IPS-NIHi7 (cell line): ENCODE measurements at regions not wholly inside any gene's neighbourhood (a gene's known extent, or its start where the extent isn't known, plus 50 kb on each side); places are given as distances from the start of the nearest gene placed in this dataset.
A peak's percentile ranks its signal among the peaks of the same experiment; 100 is the strongest.

Source experiments
- DNase-seq: peaks from one replicate; pipeline ENCODE4 v3.0.0; 2012; ENCODE audit warnings: mixed read lengths; ENCODE audit errors: extremely low spot score

GRCh38 chr9:86452201-86452828, 98.1 kb upstream of the TUT7 start:
- no peak for DNase-seq

- DNase-seq: no peak
Observed at GRCh38 chr9:86449246-86449645, 95.0 kb upstream of the TUT7 start.

- DNase-seq: no peak
Observed at GRCh38 chr9:86445671-86446070, 91.5 kb upstream of the TUT7 start.

- DNase-seq: peak; percentile 41
Observed at GRCh38 chr9:86443992-86444391, 89.8 kb upstream of the TUT7 start.

GRCh38 chr9:86434039-86434726, 80.0 kb upstream of the TUT7 start:
- DNase-seq: peak; percentile 58

- no peak for DNase-seq
Observed at GRCh38 chr9:86424251-86424891, 70.2 kb upstream of the TUT7 start.

- DNase-seq: peak; percentile 39
Observed at GRCh38 chr9:86413971-86414880, 60.0 kb upstream of the TUT7 start.

- DNase-seq: no peak
Observed at GRCh38 chr9:86410281-86410680, 56.1 kb upstream of the TUT7 start.

- no peak for DNase-seq
Observed at GRCh38 chr9:86408121-86408520, 53.9 kb upstream of the TUT7 start.

- peak; percentile 33 for DNase-seq
Observed at GRCh38 chr9:86407022-86407421, 52.8 kb upstream of the TUT7 start.

GRCh38 chr9:86406366-86406765, 52.2 kb upstream of the TUT7 start:
- no peak for DNase-seq

GRCh38 chr9:86405926-86406325, 51.7 kb upstream of the TUT7 start:
- DNase-seq: peak; percentile 42

GRCh38 chr9:86405086-86405491, 50.9 kb upstream of the TUT7 start:
- DNase-seq: no peak
